ENCODE measurements at regions not wholly inside any gene's neighbourhood (a gene's known extent, or its start where the extent isn't known, plus 50 kb on each side); places are given as distances from the start of the nearest gene placed in this dataset.
"Not testable (repeated sequence)": the region's sequence is repeated elsewhere in the genome, so short reads cannot be mapped to it uniquely, and the experiment has no call there.

DNA sequence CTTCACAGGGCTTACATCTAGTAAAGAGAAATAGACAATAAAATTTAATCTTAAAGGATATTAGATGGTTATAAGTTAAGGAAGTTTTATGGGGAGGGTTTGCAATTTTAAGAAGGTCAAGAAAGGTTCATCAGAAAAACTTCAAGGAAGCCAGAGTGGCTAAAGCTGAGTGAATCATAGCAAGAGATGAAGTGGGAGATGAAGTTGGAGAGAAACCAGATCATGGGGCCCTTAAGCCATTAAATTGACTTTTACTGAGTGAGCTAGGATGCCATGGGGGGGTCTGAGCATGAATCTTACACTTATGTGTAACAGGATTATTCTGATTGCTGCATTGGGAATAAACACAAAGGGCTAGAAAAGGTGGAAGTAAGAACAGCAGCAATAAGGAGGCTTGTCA is 189.2 kb downstream of the LRIG3 start:
- no peaks in the 10 kb centered on the region for H3K4me1 Mint-ChIP-seq
- H3K9me3 ChIP-seq (ENCODE audit: control insufficient read depth in 1 of 2, low read length in 2 of 2) = no peaks in the 10 kb centered on the region
- no peak overlapping the region for H3K4me3 ChIP-seq (ENCODE audit: low read length in 2 of 2)
- H3K36me3 Mint-ChIP-seq = no peaks in the 10 kb centered on the region
- H3K9me3 Mint-ChIP-seq = peaks cover 0 to 5% (median 0%) of the 10 kb centered on the region in 8 donors
- no peak overlapping the region for H3K4me3 Mint-ChIP-seq
- no peaks in the 10 kb centered on the region for H3K36me3 ChIP-seq (ENCODE audit: insufficient read depth, low read length)
- H3K27ac Mint-ChIP-seq = no peak overlapping the region
- H3K27me3 ChIP-seq (ENCODE audit: insufficient read depth, low read length) = no peaks in the 10 kb centered on the region
- ChIA-PET CTCF (ENCODE audit: partially characterized antibody) (no interaction called here), POLR2A (ENCODE audit: partially characterized antibody) (no interaction called here)
- no peaks in the 10 kb centered on the region for H3K4me1 ChIP-seq (ENCODE audit: insufficient read depth, low read length)
- intact Hi-C loops (cut with micrococcal nuclease) = no loop called here
- no peak overlapping the region for H3K27ac ChIP-seq (ENCODE audit: low read depth, low read length)
- no peaks in the 10 kb centered on the region for H3K27me3 Mint-ChIP-seq
- DNase-seq = no peak

DNA sequence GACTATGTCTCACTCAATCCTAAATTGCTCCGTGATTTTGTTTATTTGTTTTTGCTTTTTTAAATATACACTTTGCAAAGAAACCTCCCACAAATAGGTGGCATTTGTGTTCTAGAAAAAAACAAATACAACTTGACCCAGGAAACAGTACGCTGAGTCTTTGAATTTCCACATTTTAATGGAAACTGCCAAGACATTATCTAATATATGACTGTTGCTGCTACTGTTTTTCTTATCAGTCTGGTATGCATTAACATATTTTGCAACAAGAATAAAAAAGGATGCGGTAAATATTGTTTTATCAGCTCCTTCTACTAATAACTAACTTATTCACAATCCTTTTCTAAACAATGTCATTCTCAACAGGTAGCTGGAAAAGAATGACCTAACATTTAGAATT is 187.4 kb downstream of the LRIG3 start:
- Mint-ChIP-seq H3K4me1 (no peaks in the 10 kb centered on the region), H3K9me3 (peaks cover 0 to 3% (median 0%) of the 10 kb centered on the region in 8 donors), H3K36me3 (no peaks in the 10 kb centered on the region), H3K4me3 (no peak overlapping the region), H3K27me3 (no peaks in the 10 kb centered on the region), H3K27ac (no peak overlapping the region)
- no peak overlapping the region for H3K4me3 ChIP-seq (ENCODE audit: low read length in 2 of 2)
- CTCF ChIA-PET (ENCODE audit: partially characterized antibody) = no interaction called here
- H3K27me3 ChIP-seq (ENCODE audit: insufficient read depth, low read length) = no peaks in the 10 kb centered on the region
- H3K9me3 ChIP-seq (ENCODE audit: control insufficient read depth in 1 of 2, low read length in 2 of 2) = no peaks in the 10 kb centered on the region
- H3K36me3 ChIP-seq (ENCODE audit: insufficient read depth, low read length) = no peaks in the 10 kb centered on the region
- POLR2A ChIA-PET (ENCODE audit: partially characterized antibody) = no interaction called here
- DNase-seq = no peak
- H3K27ac ChIP-seq (ENCODE audit: low read depth, low read length) = no peak overlapping the region
- H3K4me1 ChIP-seq (ENCODE audit: insufficient read depth, low read length) = no peaks in the 10 kb centered on the region
- intact Hi-C loops (cut with micrococcal nuclease) = no loop called here

DNA sequence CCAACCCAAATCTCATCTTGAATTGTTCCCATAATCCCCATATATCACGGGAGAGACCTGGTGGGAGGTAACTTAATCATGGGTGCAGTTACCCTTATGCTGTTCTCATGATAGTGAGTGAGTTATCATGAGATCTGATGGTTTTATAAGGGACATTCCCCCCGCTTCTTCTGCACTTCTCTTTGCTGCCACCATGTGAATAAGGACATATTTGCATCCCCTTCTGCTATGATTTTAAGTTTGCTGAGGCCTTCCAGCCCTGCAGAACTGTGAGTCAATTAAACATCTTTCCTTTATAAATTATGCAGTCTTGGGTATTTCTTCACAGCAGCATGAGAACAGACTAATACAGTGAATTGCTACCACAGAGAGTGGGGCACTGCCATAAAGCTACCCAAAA is 179.1 kb downstream of the LRIG3 start:
- H3K4me1 Mint-ChIP-seq = no peaks in the 10 kb centered on the region
- H3K9me3 Mint-ChIP-seq = peaks cover 0 to 13% (median 7%) of the 10 kb centered on the region in 8 donors
- H3K36me3 Mint-ChIP-seq = no peaks in the 10 kb centered on the region
- Histone ChIP-seq H3K4me1 (ENCODE audit: insufficient read depth, low read length) (no peaks in the 10 kb centered on the region), H3K9me3 (ENCODE audit: control insufficient read depth in 1 of 2, low read length in 2 of 2) (no peaks in the 10 kb centered on the region), H3K4me3 (ENCODE audit: low read length in 2 of 2) (no peak overlapping the region), H3K27ac (ENCODE audit: low read depth, low read length) (no peak overlapping the region), H3K36me3 (ENCODE audit: insufficient read depth, low read length) (no peaks in the 10 kb centered on the region), H3K27me3 (ENCODE audit: insufficient read depth, low read length) (no peaks in the 10 kb centered on the region)
- no peak overlapping the region for H3K27ac Mint-ChIP-seq
- no peak for DNase-seq
- ChIA-PET POLR2A (ENCODE audit: partially characterized antibody) (no interaction called here), CTCF (ENCODE audit: partially characterized antibody) (no interaction called here)
- no peak overlapping the region for H3K4me3 Mint-ChIP-seq
- H3K27me3 Mint-ChIP-seq = no peaks in the 10 kb centered on the region
- intact Hi-C loops (cut with micrococcal nuclease) = no loop called here

DNA sequence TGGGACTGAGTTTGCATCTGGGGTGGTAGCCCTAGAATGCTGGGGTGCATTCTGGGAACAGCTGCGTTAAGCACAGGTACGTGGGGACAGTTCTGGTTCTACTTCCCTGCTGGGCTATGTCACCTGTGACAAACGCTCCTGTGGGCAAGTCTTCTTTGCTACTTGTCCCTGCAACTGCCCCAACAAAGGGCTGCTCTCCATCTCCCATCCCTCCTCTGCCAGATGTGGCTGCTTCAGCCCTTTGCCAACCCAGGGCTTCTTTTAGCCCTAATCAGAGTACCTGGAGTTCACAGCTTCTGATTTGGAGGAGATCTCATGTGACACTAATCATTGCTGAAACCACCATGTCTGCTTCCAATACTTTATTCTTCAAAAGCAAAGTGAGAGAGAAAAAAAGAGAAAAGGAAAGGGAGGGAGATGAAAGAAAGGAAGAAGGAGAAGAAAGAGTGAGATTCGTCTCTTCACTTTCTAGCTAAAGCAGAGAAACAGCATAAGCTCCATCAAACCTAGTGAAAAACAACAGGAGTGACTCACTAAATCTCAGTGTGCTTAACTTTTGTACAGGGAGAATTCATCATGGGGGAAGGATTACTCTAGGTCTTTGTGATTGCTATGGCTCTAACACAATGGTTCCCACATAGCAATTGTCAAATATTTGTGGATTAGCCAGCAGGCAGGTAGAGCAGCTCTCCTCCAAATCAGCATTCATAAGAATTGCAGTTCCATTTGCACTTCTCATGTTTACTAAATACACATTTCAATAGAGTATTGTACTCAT is 174.8 kb downstream of the LRIG3 start:
- H3K4me1 ChIP-seq (ENCODE audit: insufficient read depth, low read length) = no peaks in the 10 kb centered on the region
- no peaks in the 10 kb centered on the region for H3K27me3 Mint-ChIP-seq
- no peak for DNase-seq
- no peaks in the 10 kb centered on the region for H3K4me1 Mint-ChIP-seq
- H3K27me3 ChIP-seq (ENCODE audit: insufficient read depth, low read length) = no peaks in the 10 kb centered on the region
- POLR2A ChIA-PET (ENCODE audit: partially characterized antibody) = no interaction called here
- no peak overlapping the region for H3K4me3 ChIP-seq (ENCODE audit: low read length in 2 of 2)
- CTCF ChIA-PET (ENCODE audit: partially characterized antibody) = no interaction called here
- H3K36me3 ChIP-seq (ENCODE audit: insufficient read depth, low read length) = no peaks in the 10 kb centered on the region
- H3K27ac Mint-ChIP-seq = peak overlapping the region in 1 of 7 donors; percentile 7
- peaks cover 0 to 12% (median 5%) of the 10 kb centered on the region in 8 donors for H3K9me3 Mint-ChIP-seq
- no peaks in the 10 kb centered on the region for H3K36me3 Mint-ChIP-seq
- H3K27ac ChIP-seq (ENCODE audit: low read depth, low read length) = no peak overlapping the region
- H3K9me3 ChIP-seq (ENCODE audit: control insufficient read depth in 1 of 2, low read length in 2 of 2) = no peaks in the 10 kb centered on the region
- intact Hi-C loops (cut with micrococcal nuclease) = no loop called here
- H3K4me3 Mint-ChIP-seq = no peak overlapping the region

DNA sequence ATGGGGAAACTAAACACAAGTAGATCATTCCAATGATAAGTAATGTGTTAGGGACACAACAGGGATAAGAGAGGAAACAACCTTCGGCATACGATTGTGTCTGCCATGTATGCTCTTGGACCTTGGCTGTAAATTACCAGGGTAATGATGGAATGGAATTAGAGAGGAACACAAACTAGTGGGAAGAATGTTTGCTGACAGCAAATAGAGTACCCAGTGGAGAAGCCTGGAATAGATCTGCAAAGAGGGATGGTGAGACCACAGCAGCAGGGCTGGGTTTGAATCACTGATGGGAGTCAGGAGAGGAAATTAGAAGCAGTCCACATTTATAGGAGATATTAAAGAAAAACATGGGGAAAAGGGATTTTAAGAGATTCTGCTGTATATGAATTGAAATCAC is 172.8 kb downstream of the LRIG3 start:
- ChIA-PET POLR2A (ENCODE audit: partially characterized antibody) (no interaction called here), CTCF (ENCODE audit: partially characterized antibody) (no interaction called here)
- Mint-ChIP-seq H3K36me3 (no peaks in the 10 kb centered on the region), H3K27me3 (no peaks in the 10 kb centered on the region), H3K9me3 (peaks cover 0 to 6% (median 4%) of the 10 kb centered on the region in 8 donors), H3K4me1 (no peaks in the 10 kb centered on the region), H3K27ac (no peak overlapping the region), H3K4me3 (no peak overlapping the region)
- Histone ChIP-seq H3K4me3 (ENCODE audit: low read length in 2 of 2) (no peak overlapping the region), H3K36me3 (ENCODE audit: insufficient read depth, low read length) (no peaks in the 10 kb centered on the region), H3K27ac (ENCODE audit: low read depth, low read length) (no peak overlapping the region), H3K9me3 (ENCODE audit: control insufficient read depth in 1 of 2, low read length in 2 of 2) (no peaks in the 10 kb centered on the region), H3K27me3 (ENCODE audit: insufficient read depth, low read length) (no peaks in the 10 kb centered on the region), H3K4me1 (ENCODE audit: insufficient read depth, low read length) (no peaks in the 10 kb centered on the region)
- intact Hi-C loops (cut with micrococcal nuclease) = no loop called here
- DNase-seq = no peak

DNA sequence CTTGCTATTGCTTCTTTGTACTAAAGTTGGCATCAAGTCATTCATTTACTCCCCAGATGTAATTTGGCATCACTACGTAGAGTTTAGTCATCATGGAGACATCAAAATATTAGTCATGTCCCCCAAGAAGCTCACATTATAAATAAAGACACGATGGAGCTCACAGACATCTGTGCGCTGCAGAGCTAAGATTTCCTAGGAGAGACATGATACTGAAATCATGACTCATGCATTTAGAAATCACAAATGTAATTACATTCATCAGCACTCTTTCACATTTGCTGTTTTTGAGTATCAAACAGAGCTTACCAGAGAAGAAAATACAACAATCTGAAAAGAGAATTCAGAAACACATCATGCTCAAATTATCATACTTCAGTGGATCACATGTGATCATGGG is 169.8 kb downstream of the LRIG3 start:
- peaks cover 0 to 13% (median 2%) of the 10 kb centered on the region in 8 donors for H3K9me3 Mint-ChIP-seq
- no peaks in the 10 kb centered on the region for H3K36me3 Mint-ChIP-seq
- H3K4me1 Mint-ChIP-seq = no peaks in the 10 kb centered on the region

DNA sequence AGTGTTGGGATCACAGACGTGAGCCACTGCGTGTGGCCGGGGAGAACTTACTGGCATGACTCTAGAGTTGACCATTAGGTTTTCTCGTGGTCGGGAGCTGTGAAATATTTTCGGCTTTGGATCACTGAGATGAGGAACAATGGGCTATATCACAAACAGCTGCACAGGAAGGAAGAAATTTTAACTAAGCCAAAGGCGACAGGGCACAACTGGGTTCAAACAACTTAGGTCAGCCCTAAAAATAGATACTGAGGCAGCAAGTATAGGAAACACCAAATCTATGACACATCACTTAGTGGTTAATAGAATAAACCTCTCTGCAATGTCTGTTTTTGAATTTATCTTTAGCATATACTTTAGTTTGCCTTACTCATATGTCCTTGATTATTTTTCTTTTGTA is 162.9 kb downstream of the LRIG3 start:
- no peak overlapping the region for H3K27ac Mint-ChIP-seq
- H3K4me1 Mint-ChIP-seq = no peaks in the 10 kb centered on the region
- no peaks in the 10 kb centered on the region for H3K4me1 ChIP-seq (ENCODE audit: insufficient read depth, low read length)
- H3K27ac ChIP-seq (ENCODE audit: low read depth, low read length) = no peak overlapping the region
- H3K36me3 ChIP-seq (ENCODE audit: insufficient read depth, low read length) = no peaks in the 10 kb centered on the region
- POLR2A ChIA-PET (ENCODE audit: partially characterized antibody) = no interaction called here
- CTCF ChIA-PET (ENCODE audit: partially characterized antibody) = no interaction called here
- intact Hi-C loops (cut with micrococcal nuclease) = no loop called here
- no peak overlapping the region for H3K4me3 Mint-ChIP-seq
- H3K27me3 Mint-ChIP-seq = no peaks in the 10 kb centered on the region
- no peaks in the 10 kb centered on the region for H3K27me3 ChIP-seq (ENCODE audit: insufficient read depth, low read length)
- H3K4me3 ChIP-seq (ENCODE audit: low read length in 2 of 2) = no peak overlapping the region
- no peaks in the 10 kb centered on the region for H3K36me3 Mint-ChIP-seq
- H3K9me3 ChIP-seq (ENCODE audit: control insufficient read depth in 1 of 2, low read length in 2 of 2) = no peaks in the 10 kb centered on the region
- H3K9me3 Mint-ChIP-seq = peaks cover 0 to 9% (median under 1%) of the 10 kb centered on the region in 8 donors
- no peak for DNase-seq

More for the DNA sequence above, 169.8 kb downstream of the LRIG3 start:
- H3K27me3 ChIP-seq (ENCODE audit: insufficient read depth, low read length) = no peaks in the 10 kb centered on the region
- H3K27me3 Mint-ChIP-seq = no peaks in the 10 kb centered on the region
- no peak overlapping the region for H3K4me3 ChIP-seq (ENCODE audit: low read length in 2 of 2)
- H3K27ac Mint-ChIP-seq = no peak overlapping the region
- no peaks in the 10 kb centered on the region for H3K4me1 ChIP-seq (ENCODE audit: insufficient read depth, low read length)
- CTCF ChIA-PET (ENCODE audit: partially characterized antibody) = no interaction called here
- H3K9me3 ChIP-seq (ENCODE audit: control insufficient read depth in 1 of 2, low read length in 2 of 2) = no peaks in the 10 kb centered on the region
- no peak overlapping the region for H3K4me3 Mint-ChIP-seq
- intact Hi-C loops (cut with micrococcal nuclease) = no loop called here
- no peaks in the 10 kb centered on the region for H3K36me3 ChIP-seq (ENCODE audit: insufficient read depth, low read length)
- POLR2A ChIA-PET (ENCODE audit: partially characterized antibody) = no interaction called here
- no peak overlapping the region for H3K27ac ChIP-seq (ENCODE audit: low read depth, low read length)
- DNase-seq = no peak

DNA sequence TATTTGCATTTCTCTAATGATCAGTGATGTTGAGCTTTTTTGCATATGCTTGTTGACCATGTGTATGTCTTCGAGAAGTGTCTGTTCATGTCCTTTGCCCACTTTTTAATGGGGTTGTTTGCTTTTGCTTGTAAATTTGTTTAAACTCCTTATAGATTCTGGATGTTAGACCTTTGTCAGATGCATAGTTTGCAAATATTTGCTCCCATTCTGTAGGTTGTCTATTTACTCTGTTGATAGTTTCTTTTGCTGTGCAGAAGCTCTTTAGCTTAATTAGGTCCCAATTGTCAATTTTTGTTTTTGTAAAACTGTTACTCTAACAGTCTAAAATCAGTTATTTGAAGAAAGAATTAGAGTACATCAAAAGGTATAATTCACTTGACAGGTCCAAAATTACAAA is 160.6 kb downstream of the LRIG3 start:
- DNase-seq; H3K27ac ChIP-seq (ENCODE audit: low read depth, low read length); H3K4me1 Mint-ChIP-seq; H3K9me3 Mint-ChIP-seq; H3K4me3 Mint-ChIP-seq; intact Hi-C loops (cut with micrococcal nuclease); H3K27me3 ChIP-seq (ENCODE audit: insufficient read depth, low read length); H3K36me3 ChIP-seq (ENCODE audit: insufficient read depth, low read length); H3K4me3 ChIP-seq (ENCODE audit: low read length in 2 of 2); POLR2A ChIA-PET (ENCODE audit: partially characterized antibody); H3K36me3 Mint-ChIP-seq; H3K27me3 Mint-ChIP-seq; H3K4me1 ChIP-seq (ENCODE audit: insufficient read depth, low read length); CTCF ChIA-PET (ENCODE audit: partially characterized antibody); H3K27ac Mint-ChIP-seq; H3K9me3 ChIP-seq (ENCODE audit: control insufficient read depth in 1 of 2, low read length in 2 of 2): not testable (repeated sequence)

All from CD4-positive, alpha-beta memory T cell (primary cell).